Common myeloid progenitor, CD34-positive (primary cell): ENCODE measurements at regions not wholly inside any gene's neighbourhood (a gene's known extent, or its start where the extent isn't known, plus 50 kb on each side); places are given as distances from the start of the nearest gene placed in this dataset.

Experiments used
- CTCF ChIA-PET: fragments of 350-600 bp; sonication (Branson Sonifier 250); formaldehyde crosslinking; loops from one replicate; lab custom pipeline; 2021; ENCODE audit warnings: antibody characterized with exemption; lab: Charles Lee
- POLR2A ChIA-PET: fragments of 350-600 bp; sonication (Branson Sonifier 250); formaldehyde crosslinking; loops from one replicate; lab custom pipeline; 2021; ENCODE audit warnings: antibody characterized with exemption; lab: Charles Lee
- DNase-seq, 3 donors: peaks; one replicate each; pipeline versions ENCODE4 v3.0.0 to v3.0.0-alpha.2; 2013
- H3K27ac ChIP-seq, 2 experiments: 1 replicate in 1 of 2; 2 replicates in 1 of 2; pipeline ENCODE4 v1.7.0; 2013; ENCODE audit warnings: inconsistent platforms in 2 of 2, low read length in 2 of 2, mild to moderate bottlenecking in 2 of 2, low read depth in 1 of 2, moderate library complexity in 1 of 2; ENCODE audit not compliant: severe bottlenecking in 2 of 2, insufficient read depth in 1 of 2, poor library complexity in 1 of 2
- H3K27me3 ChIP-seq, 5 experiments: replicated peaks in 2 of 5; 1 replicate in 3 of 5; 2 replicates in 2 of 5; pipeline versions ENCODE4 v1.6.1 to v1.7.0; 2013; ENCODE audit warnings: low read length in 4 of 5, mild to moderate bottlenecking in 2 of 5, moderate library complexity in 2 of 5, inconsistent platforms in 1 of 5; ENCODE audit not compliant: insufficient read depth in 5 of 5, control insufficient read depth in 4 of 5
- H3K36me3 ChIP-seq, 4 experiments: 1 replicate in 2 of 4; 2 replicates in 2 of 4; pipeline versions ENCODE4 v1.6.1 to v1.7.0; 2013; ENCODE audit warnings: low read length in 3 of 4, control low read depth in 1 of 4, mild to moderate bottlenecking in 1 of 4; ENCODE audit not compliant: control insufficient read depth in 4 of 4, insufficient read depth in 4 of 4
- H3K4me1 ChIP-seq, 4 experiments: 1 replicate in 3 of 4; 2 replicates in 1 of 4; pipeline versions ENCODE4 v1.6.1 to v1.7.1; 2013; ENCODE audit warnings: low read length in 3 of 4, mild to moderate bottlenecking in 3 of 4, control low read depth in 1 of 4, inconsistent platforms in 1 of 4, moderate library complexity in 1 of 4; ENCODE audit not compliant: control insufficient read depth in 4 of 4, insufficient read depth in 4 of 4; ENCODE audit errors: control extremely low read depth in 1 of 4
- H3K4me3 ChIP-seq, 7 experiments: 1 replicate in 4 of 7; 2 replicates in 3 of 7; pipeline versions ENCODE4 v1.5.1 to v1.7.0; 2013; ENCODE audit warnings: mild to moderate bottlenecking in 7 of 7, low read length in 6 of 7, moderate library complexity in 6 of 7, inconsistent platforms in 2 of 7, low read depth in 2 of 7, control low read depth in 1 of 7; ENCODE audit not compliant: insufficient read depth in 4 of 7, control insufficient read depth in 1 of 7; ENCODE audit errors: extremely low read depth in 1 of 7
- H3K9me3 ChIP-seq, 5 experiments: 1 replicate in 4 of 5; 2 replicates in 1 of 5; pipeline versions ENCODE4 v1.6.1 to v1.7.1; 2013; ENCODE audit warnings: low read length in 4 of 5, mild to moderate bottlenecking in 2 of 5, inconsistent platforms in 1 of 5, low read depth in 1 of 5, moderate library complexity in 1 of 5; ENCODE audit not compliant: control insufficient read depth in 4 of 5, insufficient read depth in 2 of 5; ENCODE audit errors: control extremely low read depth in 1 of 5
- WGBS: methylation state at CpG from one replicate; pipeline ENCODE4 v1.1.5; 2013; ENCODE audit not compliant: insufficient coverage; 5-methylcytosine and 5-hydroxymethylcytosine counted together

- H3K27me3 ChIP-seq, result no peaks in the 10 kb centered on the region
- H3K9me3 ChIP-seq, result no peaks in the 10 kb centered on the region
- no peak overlapping the region for H3K4me3 ChIP-seq
- ChIA-PET CTCF (interaction anchor here (0.6 kb wide), 1 partner anchor 14 kb away, joined by 3 read pairs; no protein-coding TSS in a partner anchor), POLR2A (no interaction called here)
- H3K4me1 ChIP-seq, result no peaks in the 10 kb centered on the region
- no CpG with 5 or more reads among the region's 1 CpG for WGBS
- no peak overlapping the region for H3K27ac ChIP-seq
- no peaks in the 10 kb centered on the region for H3K36me3 ChIP-seq
- no peak for DNase-seq
Observed at GRCh38 chr9:82115331-82115730, 126.8 kb downstream of the SPATA31D1 start.

DNA sequence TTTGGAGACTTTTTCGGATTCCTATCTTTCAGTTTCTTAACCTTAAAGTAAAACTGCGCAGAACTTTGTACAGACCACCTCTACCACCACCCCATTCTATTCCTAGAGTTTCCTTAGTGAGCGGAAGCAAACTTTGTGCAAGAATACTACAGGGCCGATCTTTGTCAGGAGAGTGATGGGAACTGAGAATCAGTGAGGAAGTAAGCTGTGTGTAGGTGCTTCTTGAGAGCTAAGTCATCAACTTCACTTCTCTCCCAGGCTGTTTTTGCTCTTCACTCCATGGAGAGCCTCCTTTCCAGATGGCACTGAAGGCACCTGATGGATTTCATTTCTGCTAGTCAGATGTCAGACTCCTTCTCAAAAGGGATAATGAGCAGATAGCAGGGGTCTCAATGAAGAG, 127.3 kb downstream of the SPATA31D1 start:
- WGBS, result 80% methylated on average over 1 of the region's 4 CpGs
- H3K4me3 ChIP-seq, result no peak overlapping the region
- H3K27ac ChIP-seq, result no peak overlapping the region
- DNase-seq, result no peak
- H3K9me3 ChIP-seq, result no peaks in the 10 kb centered on the region
- H3K36me3 ChIP-seq, result no peaks in the 10 kb centered on the region
- H3K4me1 ChIP-seq, result no peaks in the 10 kb centered on the region
- ChIA-PET CTCF (interaction anchor here (0.6 kb wide), 1 partner anchor 13 kb away, joined by 3 read pairs; no protein-coding TSS in a partner anchor), POLR2A (no interaction called here)
- no peaks in the 10 kb centered on the region for H3K27me3 ChIP-seq

DNA sequence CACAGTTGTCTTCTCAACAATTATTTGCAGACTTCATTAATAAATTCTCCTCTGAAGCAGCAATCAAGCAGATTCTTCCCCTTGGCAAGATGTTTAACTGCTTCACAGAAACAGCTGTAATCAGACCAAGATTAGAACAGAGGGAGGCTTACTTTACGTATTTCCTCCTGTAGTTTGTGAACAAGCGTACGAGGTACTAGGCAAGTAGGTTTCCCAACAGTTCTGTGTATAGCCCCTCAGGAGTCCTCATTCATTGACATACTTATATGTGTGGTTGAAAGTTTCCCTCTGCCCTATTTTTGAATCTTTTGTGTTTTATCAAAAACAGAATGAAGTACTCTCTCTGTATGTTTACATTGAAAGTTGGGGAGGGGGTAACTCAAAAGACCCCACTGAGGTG, 128.0 kb downstream of the SPATA31D1 start:
- CTCF ChIA-PET, result no interaction called here
- Histone ChIP-seq H3K27me3 (no peaks in the 10 kb centered on the region), H3K27ac (no peak overlapping the region), H3K36me3 (no peaks in the 10 kb centered on the region), H3K4me3 (no peak overlapping the region), H3K4me1 (no peaks in the 10 kb centered on the region), H3K9me3 (no peaks in the 10 kb centered on the region)
- POLR2A ChIA-PET, result interaction anchor here (0.6 kb wide), 1 partner anchor 11 kb away, joined by 4 read pairs; no protein-coding TSS in a partner anchor
- DNase-seq, result no peak
- 100% methylated on average over 2 of the region's 3 CpGs for WGBS

DNA sequence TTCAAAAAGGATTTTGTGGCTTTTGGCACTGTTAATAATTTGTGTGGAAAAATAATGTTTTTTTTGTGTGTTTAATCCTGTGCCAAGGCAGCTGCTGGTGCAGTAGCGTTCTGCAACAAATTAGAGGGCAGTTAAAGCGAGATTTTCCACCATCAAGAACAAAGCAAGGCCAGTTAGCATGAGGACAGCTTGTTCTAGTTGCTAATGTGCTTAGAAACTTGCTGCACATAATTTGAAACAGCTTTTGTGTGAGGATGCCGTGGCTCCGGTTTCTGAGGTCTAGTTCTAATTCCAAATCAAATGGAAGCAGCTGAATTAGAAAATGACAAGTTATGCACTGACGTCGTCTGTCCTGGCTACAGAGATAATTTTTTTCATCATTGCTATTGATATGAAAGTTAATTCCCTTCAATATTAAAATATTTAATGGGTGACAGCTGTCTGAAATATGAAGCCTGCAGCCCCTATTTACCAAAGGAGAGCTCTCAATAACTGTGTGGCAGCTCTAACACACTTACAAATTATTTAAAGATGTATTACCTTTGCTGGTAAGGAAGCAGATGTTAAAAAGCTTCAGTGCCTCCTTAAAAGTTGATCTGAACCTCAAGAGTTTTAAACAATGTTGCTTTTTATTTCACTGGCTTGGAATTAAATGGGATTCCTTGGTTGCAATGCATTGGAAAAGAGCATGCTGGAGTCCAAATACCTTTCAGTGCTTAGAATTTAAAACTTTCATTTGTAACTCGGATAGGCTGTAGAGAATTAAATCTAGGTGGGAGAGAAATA, 128.6 kb downstream of the SPATA31D1 start:
- Histone ChIP-seq H3K36me3 (no peaks in the 10 kb centered on the region), H3K27ac (no peak overlapping the region), H3K27me3 (no peaks in the 10 kb centered on the region), H3K9me3 (no peaks in the 10 kb centered on the region), H3K4me3 (no peak overlapping the region), H3K4me1 (no peaks in the 10 kb centered on the region)
- WGBS, result 94% methylated on average over 4 of the region's 7 CpGs
- DNase-seq, result no peak
- POLR2A ChIA-PET, result interaction anchor here (0.6 to 0.7 kb wide), 2 partner anchors 10 to 30 kb away, joined by 4 to 6 read pairs; no protein-coding TSS in a partner anchor
- CTCF ChIA-PET, result interaction anchor here (0.5 kb wide), 1 partner anchor 485 kb away, joined by 3 read pairs; no protein-coding TSS in a partner anchor

- Histone ChIP-seq H3K9me3 (no peaks in the 10 kb centered on the region), H3K36me3 (no peaks in the 10 kb centered on the region), H3K4me3 (no peak overlapping the region), H3K4me1 (peaks cover 0 to 4% (median 0%) of the 10 kb centered on the region in 4 experiments), H3K27ac (no peak overlapping the region), H3K27me3 (no peaks in the 10 kb centered on the region)
- DNase-seq, result no peak
- POLR2A ChIA-PET, result no interaction called here
- CTCF ChIA-PET, result no interaction called here
Observed at GRCh38 chr9:82122731-82123130, 134.2 kb downstream of the SPATA31D1 start.

- Histone ChIP-seq H3K36me3 (no peaks in the 10 kb centered on the region), H3K9me3 (no peaks in the 10 kb centered on the region), H3K4me3 (no peak overlapping the region), H3K27ac (no peak overlapping the region), H3K27me3 (no peaks in the 10 kb centered on the region), H3K4me1 (peaks cover 0 to 17% (median 6%) of the 10 kb centered on the region in 4 experiments)
- DNase-seq, result no peak
- CTCF ChIA-PET, result no interaction called here
- no CpG with 5 or more reads among the region's 3 CpGs for WGBS
- POLR2A ChIA-PET, result interaction anchor here (0.7 kb wide), 1 partner anchor 1435 kb away, joined by 4 read pairs; no protein-coding TSS in a partner anchor
Observed at GRCh38 chr9:82124090-82124489, 135.5 kb downstream of the SPATA31D1 start.

DNA sequence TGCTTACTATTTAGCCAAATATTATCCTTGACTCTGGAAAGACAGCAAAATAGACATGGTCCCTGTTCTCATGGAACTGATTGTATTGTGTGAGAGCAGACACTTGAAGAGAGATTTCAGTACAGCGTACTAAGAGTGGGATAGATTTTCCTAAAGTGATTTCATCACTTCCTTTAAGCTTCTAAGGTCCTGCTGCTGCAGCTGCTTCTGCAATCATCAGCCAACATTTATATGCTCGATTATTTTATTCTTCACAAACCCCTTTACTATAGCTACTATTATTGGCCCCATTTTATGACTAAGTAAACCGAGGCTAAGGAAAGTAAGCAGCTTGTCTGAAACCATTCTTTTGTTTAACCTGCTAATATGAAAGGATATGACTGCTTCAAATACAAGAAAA, 137.7 kb downstream of the SPATA31D1 start:
- H3K4me3 ChIP-seq, result no peak overlapping the region
- H3K9me3 ChIP-seq, result no peaks in the 10 kb centered on the region
- ChIA-PET POLR2A (no interaction called here), CTCF (interaction anchor here (1.5 kb wide), 1 partner anchor 22 kb away, joined by 3 read pairs; no protein-coding TSS in a partner anchor)
- peaks cover 0 to 18% (median 6%) of the 10 kb centered on the region in 4 experiments for H3K4me1 ChIP-seq
- no peak for DNase-seq
- no peaks in the 10 kb centered on the region for H3K27me3 ChIP-seq
- 0% methylated on average over 1 of the region's 3 CpGs for WGBS
- H3K36me3 ChIP-seq, result no peaks in the 10 kb centered on the region
- H3K27ac ChIP-seq, result no peak overlapping the region
